CD4-positive, alpha-beta T cell treated with Interferon alpha-2 for 1 hour (primary cell): ENCODE measurements at regions not wholly inside any gene's neighbourhood (a gene's known extent, or its start where the extent isn't known, plus 50 kb on each side); places are given as distances from the start of the nearest gene placed in this dataset.

Source experiments
- DNase-seq, 2 donors: peaks; one replicate each; pipeline ENCODE4 v3.0.0-alpha.2; 2020 to 2022

- no peak for DNase-seq
These were observed 454.8 kb upstream of the SOX5 start for GRCh38 chr12:24404086-24404815.

DNA sequence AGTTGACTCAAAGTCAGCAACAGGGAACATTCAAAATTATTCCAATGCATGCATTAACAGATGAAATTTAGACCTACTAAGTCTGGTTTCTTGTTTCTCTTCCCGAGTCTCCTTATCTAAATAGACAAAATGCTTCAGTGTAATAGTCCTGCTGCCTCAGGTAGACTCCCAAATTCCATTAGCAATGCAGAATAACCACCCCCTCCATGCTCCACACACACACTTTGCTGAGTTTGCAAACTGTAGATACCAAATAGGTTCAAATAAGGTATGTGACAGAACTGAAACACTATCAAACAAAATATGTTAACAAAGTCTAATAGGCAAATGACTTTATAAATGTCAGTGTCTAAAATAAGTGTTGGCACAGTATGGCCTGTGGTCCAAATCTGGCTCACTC lies 451.1 kb upstream of the SOX5 start:
- no peak for DNase-seq

DNA sequence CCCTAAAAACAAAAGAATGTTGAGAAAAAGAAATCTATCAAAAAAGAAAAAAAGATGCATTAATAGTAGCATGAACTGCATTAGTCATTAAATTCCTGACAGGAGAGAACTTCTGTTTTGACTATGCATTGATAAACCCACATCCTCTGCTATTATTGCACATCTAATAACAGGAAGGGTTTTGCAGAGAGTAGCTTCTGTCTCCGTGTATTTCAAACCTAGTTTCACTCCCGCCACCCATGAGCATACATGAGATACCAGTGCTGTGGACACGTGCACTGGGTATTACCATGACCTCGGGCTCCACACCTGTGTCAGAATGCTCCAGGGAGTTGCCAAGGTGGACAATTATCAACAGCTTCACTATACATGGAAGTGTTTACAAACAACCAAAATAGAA lies 449.1 kb upstream of the SOX5 start:
- DNase-seq = no peak

GRCh38 chr12:24396224-24396623 lies 446.8 kb upstream of the SOX5 start:
- DNase-seq = no peak

DNA sequence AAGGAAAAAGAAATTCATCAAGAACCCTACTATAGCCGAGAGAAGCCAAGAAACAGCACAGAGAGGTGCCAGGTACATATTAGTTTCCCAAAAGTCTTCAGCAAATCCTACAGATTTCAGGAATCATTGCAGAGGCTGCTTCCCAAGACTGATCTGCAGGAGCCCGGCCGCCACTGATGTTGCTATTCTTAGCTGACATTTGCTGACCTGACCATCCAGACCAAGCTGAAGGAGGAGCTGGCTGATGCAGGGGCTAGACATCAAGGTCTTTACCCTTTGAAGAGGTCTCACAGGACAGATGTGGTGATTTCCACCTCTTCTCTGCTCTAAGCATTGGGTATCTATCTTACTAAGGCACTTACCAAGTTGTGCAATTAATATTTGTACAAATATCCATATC lies 444.8 kb upstream of the SOX5 start:
- no peak for DNase-seq

- DNase-seq = no peak
These were observed 443.6 kb upstream of the SOX5 start for GRCh38 chr12:24393071-24393470.

DNA sequence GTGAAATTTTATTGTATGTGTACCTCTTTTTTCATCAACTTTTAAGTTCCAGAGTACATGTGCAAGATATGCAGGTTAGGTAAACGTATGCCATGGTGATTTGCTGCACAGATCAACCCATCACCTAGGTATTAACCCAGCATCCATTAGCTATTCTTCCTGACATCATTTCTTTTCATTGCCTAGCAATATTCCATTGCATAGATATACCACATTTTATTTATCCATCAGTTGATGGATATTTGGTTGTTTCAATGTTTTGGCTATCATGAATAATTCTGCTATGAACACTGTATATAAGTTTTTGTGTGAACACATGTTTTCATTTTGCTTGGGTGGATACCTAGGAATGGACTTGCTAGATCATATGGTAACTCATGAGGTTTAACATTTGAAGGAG lies 439.9 kb upstream of the SOX5 start:
- DNase-seq = no peak

- DNase-seq = no peak
These were observed 437.9 kb upstream of the SOX5 start for GRCh38 chr12:24387381-24387780.

DNA sequence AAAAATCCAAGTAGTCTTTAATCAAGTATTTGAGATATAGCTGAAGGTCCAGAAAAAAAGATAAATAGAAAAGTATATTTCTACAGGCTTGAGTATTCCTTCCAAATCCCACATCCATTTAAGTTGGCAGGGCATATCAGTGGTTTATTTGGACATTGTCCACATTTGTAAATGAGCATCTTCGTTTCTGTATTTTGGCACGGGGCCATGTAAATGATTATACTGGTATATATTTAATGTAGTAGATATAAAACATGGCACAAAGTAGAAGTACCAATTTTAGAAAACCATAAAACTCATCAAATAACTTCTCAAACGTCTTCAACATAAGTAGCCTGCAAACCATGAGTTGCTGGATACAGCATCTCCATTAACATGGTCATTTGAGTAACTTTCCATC lies 437.4 kb upstream of the SOX5 start:
- DNase-seq = no peak

GRCh38 chr12:24381790-24382189 lies 432.3 kb upstream of the SOX5 start:
- no peak for DNase-seq

- DNase-seq = no peak
These were observed 430.5 kb upstream of the SOX5 start for GRCh38 chr12:24379861-24380521.

DNA sequence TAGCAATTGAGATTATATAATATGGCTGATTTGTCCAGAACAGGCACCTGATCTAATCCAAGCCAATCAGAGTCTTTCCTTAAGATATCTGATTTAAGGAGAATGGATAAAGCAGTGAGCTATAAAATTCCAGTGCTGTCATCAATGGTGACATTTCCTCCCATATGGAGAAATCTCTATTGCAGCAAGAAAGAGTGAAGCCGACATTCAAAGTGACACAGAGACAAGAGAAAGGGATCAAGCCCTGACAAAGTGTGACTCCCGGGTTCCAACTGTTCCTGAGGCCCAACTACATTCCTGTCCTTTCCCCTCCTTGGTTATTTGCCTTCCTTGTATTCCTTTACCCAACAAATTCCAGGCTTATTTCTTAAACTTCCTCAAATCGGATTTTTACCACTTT lies 430.0 kb upstream of the SOX5 start:
- no peak for DNase-seq

DNA sequence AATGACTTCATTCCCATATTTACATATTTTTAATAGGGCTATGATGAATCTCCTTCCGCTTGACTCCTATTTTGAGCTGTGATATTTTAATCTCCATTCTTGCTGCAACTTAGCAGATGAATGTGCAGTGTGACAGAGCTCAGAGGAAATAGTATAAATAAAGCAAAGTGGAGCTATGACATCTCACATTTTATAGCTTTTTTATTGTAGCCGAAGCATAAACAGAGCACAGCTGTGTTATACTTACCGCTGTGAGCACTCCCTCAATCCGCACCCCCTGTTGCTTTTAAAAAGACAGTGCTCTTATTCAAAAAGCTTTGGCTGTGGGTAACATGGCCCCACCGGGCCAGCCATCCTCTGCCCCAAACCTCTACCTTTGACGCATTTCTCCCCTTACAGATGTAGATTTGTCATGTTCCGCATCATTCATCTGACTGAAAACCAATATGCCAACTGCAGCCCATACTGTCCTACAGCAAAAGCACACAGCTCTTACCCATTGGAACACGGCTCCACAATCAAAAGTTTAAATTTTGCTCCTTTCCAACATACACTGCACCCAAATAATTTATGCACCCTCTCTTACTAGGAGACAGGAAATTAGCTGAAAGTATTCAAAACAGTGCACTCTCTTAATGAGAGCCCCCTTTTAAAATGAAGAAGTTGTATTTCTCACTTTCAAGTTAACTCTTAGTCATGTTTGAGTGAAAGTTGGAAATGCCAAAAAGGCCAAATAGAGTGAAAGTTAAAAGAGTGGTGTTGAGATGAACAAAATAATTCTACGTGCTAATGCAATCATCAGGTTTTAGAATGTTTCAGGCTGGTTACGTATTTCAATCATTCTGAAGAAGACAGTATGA lies 429.3 kb upstream of the SOX5 start:
- DNase-seq = no peak

DNA sequence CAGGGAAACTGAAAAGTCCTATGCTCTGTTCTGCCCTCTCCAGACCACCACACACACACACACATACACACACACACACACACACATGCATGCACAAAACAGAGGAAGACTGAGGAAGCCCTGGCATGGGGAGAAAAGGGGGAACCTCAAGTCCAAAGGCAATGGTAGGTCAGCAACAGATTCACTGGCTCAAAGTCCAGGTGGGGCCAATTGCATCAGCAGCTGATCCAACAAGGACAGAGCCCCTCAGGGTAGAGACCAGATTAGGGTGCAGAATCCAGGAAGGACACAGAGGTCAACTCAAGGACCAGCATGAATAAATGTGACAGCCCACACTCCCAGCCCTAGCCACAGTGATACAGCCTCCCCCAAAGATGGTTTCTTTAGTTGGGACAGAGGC lies 425.0 kb upstream of the SOX5 start:
- no peak for DNase-seq

GRCh38 chr12:24373004-24373403 lies 423.5 kb upstream of the SOX5 start:
- no peak for DNase-seq

- DNase-seq = no peak
These were observed 417.0 kb upstream of the SOX5 start for GRCh38 chr12:24366514-24366913.

DNA sequence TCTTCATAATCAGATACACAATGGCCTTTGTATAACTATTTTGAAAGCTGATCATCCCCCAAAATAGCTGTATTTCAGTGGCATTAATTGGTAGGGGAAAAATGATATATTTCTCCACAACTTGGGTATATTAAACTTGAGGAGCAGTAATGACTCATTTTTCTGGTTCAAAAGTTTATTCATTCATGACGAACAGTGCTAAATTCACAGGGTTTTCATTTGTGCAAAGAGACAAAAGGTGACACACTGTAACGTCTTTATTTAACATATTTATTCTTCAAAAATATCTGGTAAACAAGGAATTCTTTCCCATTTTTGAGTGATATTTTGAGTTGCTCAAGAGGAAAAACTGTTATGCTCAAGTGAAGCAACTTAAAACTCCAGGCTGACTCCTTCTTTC lies 415.5 kb upstream of the SOX5 start:
- DNase-seq = no peak

GRCh38 chr12:24363177-24363754 lies 413.8 kb upstream of the SOX5 start:
- no peak for DNase-seq

GRCh38 chr12:24361877-24362580 lies 412.6 kb upstream of the SOX5 start:
- DNase-seq = no peak

GRCh38 chr12:24360907-24361306 lies 411.4 kb upstream of the SOX5 start:
- no peak for DNase-seq

DNA sequence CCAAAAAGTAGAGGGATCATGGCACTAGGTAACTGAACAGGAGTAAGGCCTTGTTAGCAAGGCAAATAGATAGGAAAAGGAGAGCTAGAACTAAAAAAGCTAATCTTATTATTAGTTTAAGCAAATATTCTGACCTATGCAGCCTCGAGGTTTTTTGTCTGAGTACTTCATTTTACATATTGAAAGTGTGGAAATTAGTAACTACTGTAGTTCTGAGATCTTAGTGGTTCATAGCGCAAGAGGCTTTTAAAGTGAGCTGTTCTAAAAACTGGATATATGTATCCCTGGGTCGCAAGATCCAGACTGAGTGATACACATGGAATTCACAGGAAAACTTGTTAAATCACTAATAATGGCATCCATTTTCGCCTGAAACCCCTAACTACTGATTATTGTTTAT lies 411.0 kb upstream of the SOX5 start:
- DNase-seq = no peak

DNA sequence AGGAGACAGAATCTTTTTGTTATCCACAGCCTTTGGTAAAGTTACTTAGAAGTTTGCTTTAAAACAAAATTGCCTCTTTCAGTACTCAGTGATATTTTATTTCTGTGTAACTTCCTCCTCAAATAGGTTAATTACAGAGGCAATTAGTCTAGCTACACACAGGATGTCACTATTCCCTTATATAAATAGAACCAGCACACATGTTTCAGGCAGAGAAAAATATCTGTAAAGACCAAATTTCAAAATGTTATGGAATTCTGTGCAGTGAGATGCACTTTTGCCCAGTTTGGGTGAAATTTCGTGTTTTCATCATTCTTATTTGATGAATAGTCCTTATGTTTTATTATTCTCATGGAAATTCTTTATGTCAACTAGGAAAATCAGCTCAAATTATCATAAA lies 410.6 kb upstream of the SOX5 start:
- no peak for DNase-seq

GRCh38 chr12:24359418-24359817 lies 409.9 kb upstream of the SOX5 start:
- no peak for DNase-seq
